K562 (cell line): ENCODE measurements at regions not wholly inside any gene's neighbourhood (a gene's known extent, or its start where the extent isn't known, plus 50 kb on each side); places are given as distances from the start of the nearest gene placed in this dataset.

Source experiments
- ATAC-seq: fragments of 200-7000 bp; cut with Tn5 transposase; 3 replicates; pipeline ENCODE4 v1.9.1; 2020; ENCODE audit warnings: moderate library complexity
- BruUV-seq: library from RNA; stranded (reverse); fragments of 400-500 nt; replicated peaks from 2 replicates; lab custom pipeline; 2021; lab: Mats Ljungman, UMichigan
- CTCF ChIA-PET: fragments of 300-600 bp; formaldehyde crosslinking; extraction: SDS; loops from one replicate; lab custom pipeline; 2021; ENCODE audit warnings: low intra/inter-chr PET ratio; lab: Yijun Ruan, JAX
- POLR2A ChIA-PET: fragments of 300-600, 350-650 bp; sonication (Branson Sonifier 250); formaldehyde crosslinking; extraction: SDS; loops from one replicate; lab custom pipeline; 2021; ENCODE audit warnings: antibody characterized with exemption, inconsistent platforms; lab: Yijun Ruan, JAX
- DNase-seq, 4 experiments: peaks; one replicate each; pipeline versions ENCODE4 v3.0.0 to v3.0.0-alpha.2; 2011 to 2018; ENCODE audit warnings: low spot score in 3 of 4, mixed read lengths in 3 of 4; ENCODE audit errors: extremely low read depth in 1 of 4
- FAIRE-seq: peaks from 2 replicates; lab custom pipeline; 2011; peaks lifted over from hg19 to GRCh38; lab: Jason Lieb, UNC
- H2AFZ ChIP-seq: 2 replicates; pipeline ENCODE4 v1.6.0; 2011; ENCODE audit warnings: low read depth, low read length, control low read depth, inconsistent platforms
- H3K27ac ChIP-seq: fragments of 200-600 bp; 3 replicates; pipeline ENCODE4 v1.8.0; 2011; ENCODE audit warnings: low read depth, mild to moderate bottlenecking, control low read depth, inconsistent platforms, low read length, moderate library complexity, mixed read lengths; ENCODE audit errors: extremely low read depth
- H3K27me3 ChIP-seq, 2 experiments: fragments of 300-600 bp in 1 of 2; 2 replicates in 1 of 2; 3 replicates in 1 of 2; pipeline versions ENCODE4 v1.6.0 to v1.8.0; 2011; ENCODE audit warnings: inconsistent platforms in 2 of 2, low read length in 2 of 2, mild to moderate bottlenecking in 1 of 2, mixed read lengths in 1 of 2, moderate library complexity in 1 of 2; ENCODE audit not compliant: control insufficient read depth in 2 of 2, insufficient read depth in 2 of 2
- H3K36me3 ChIP-seq: fragments of 300-600 bp; 3 replicates; pipeline ENCODE4 v1.8.0; 2011; ENCODE audit warnings: mild to moderate bottlenecking, low read length, inconsistent platforms; ENCODE audit not compliant: control insufficient read depth, insufficient read depth
- H3K4me1 ChIP-seq, 2 experiments: fragments of 200-600 bp in 1 of 2; replicated peaks in 1 of 2; 2 replicates in 1 of 2; 3 replicates in 1 of 2; pipeline versions ENCODE4 v1.5.1 to v1.8.0; 2011; ENCODE audit warnings: inconsistent platforms in 2 of 2, low read length in 2 of 2, mild to moderate bottlenecking in 1 of 2, mixed read lengths in 1 of 2, moderate library complexity in 1 of 2; ENCODE audit not compliant: control insufficient read depth in 2 of 2, insufficient read depth in 2 of 2
- H3K4me2 ChIP-seq: 2 replicates; pipeline ENCODE4 v1.6.1; 2011; ENCODE audit warnings: low read length, control low read depth, inconsistent platforms, mixed read lengths; ENCODE audit not compliant: insufficient read depth
- H3K4me3 ChIP-seq: fragments of 200-600 bp; sonication (generic), shearing (Covaris generic); 2 replicates; pipeline ENCODE4 v1.5.1; 2016; ENCODE audit warnings: control low read depth, inconsistent platforms
- H3K79me2 ChIP-seq: fragments of 200-600 bp; 3 replicates; pipeline ENCODE4 v1.8.0; 2011; ENCODE audit warnings: low read length, inconsistent platforms; ENCODE audit not compliant: control insufficient read depth, insufficient read depth
- H3K9ac ChIP-seq, 2 experiments: 2 replicates each; pipeline versions ENCODE4 v1.6.0 to v1.6.1; 2011; ENCODE audit warnings: low read depth in 2 of 2, low read length in 2 of 2, control low read depth in 1 of 2, inconsistent platforms in 1 of 2, mild to moderate bottlenecking in 1 of 2, mixed read lengths in 1 of 2; ENCODE audit not compliant: insufficient read depth in 1 of 2
- H3K9me1 ChIP-seq: one replicate; pipeline ENCODE4 v1.6.0; 2011; ENCODE audit warnings: inconsistent platforms, mild to moderate bottlenecking, low read length, moderate library complexity; ENCODE audit not compliant: control insufficient read depth, insufficient read depth
- H3K9me3 ChIP-seq: replicated peaks from 2 replicates; pipeline ENCODE4 v1.5.1; 2011; ENCODE audit warnings: low read depth, low read length, inconsistent platforms; ENCODE audit not compliant: control insufficient read depth, insufficient read depth
- H4K20me1 ChIP-seq: replicated peaks from 2 replicates; pipeline ENCODE4 v1.6.1; 2011; ENCODE audit warnings: low read length, inconsistent platforms, mixed read lengths; ENCODE audit not compliant: control insufficient read depth, insufficient read depth
- KLF13 ChIP-seq: fragments of 450-650 bp; IDR thresholded peaks from 2 replicates; pipeline ENCODE4 v1.6.1; 2016; ENCODE audit warnings: missing genetic modification characterization, low read depth, mild to moderate bottlenecking, missing compliant biosample characterization, moderate library complexity, borderline replicate concordance
- MEIS2 ChIP-seq: fragments of 450-650 bp; IDR thresholded peaks from 2 replicates; pipeline ENCODE4 v1.6.1; 2014; ENCODE audit warnings: mild to moderate bottlenecking; ENCODE audit not compliant: partially characterized antibody
- NEUROD1 ChIP-seq: fragments of 150-350 bp; IDR thresholded peaks from 2 replicates; pipeline ENCODE4 v1.6.1; 2014; ENCODE audit warnings: borderline replicate concordance, low read length, low read depth; ENCODE audit not compliant: partially characterized antibody
- PHF20 ChIP-seq: fragments of 450-650 bp; IDR thresholded peaks from 2 replicates; pipeline ENCODE4 v1.6.1; 2018; ENCODE audit not compliant: partially characterized antibody
- THAP12 ChIP-seq: fragments of 250-450 bp; sonication (Bioruptor Pico); IDR thresholded peaks from 2 replicates; pipeline ENCODE4 v1.9.0; 2021; ENCODE audit warnings: mild to moderate bottlenecking, inconsistent platforms
- ZBTB1 ChIP-seq: sonication (generic); formaldehyde crosslinking; IDR thresholded peaks from 2 replicates; pipeline ENCODE4 v1.8.1; 2023; ENCODE audit warnings: missing genetic modification reagents, low read depth, mild to moderate bottlenecking, borderline replicate concordance
- ZBTB7A ChIP-seq: IDR thresholded peaks from 2 replicates; pipeline ENCODE4 v1.6.1; 2011; ENCODE audit warnings: low read depth, mild to moderate bottlenecking, low read length, moderate library complexity, borderline replicate concordance; ENCODE audit not compliant: control insufficient read depth
- ZMIZ1 ChIP-seq, 2 experiments: fragments of 150-350 bp in 1 of 2; IDR thresholded peaks; 2 replicates each; pipeline ENCODE4 v1.6.1; 2012 to 2016; ENCODE audit warnings: low read depth in 2 of 2, low read length in 2 of 2, mild to moderate bottlenecking in 1 of 2, moderate library complexity in 1 of 2
- ZNF12 ChIP-seq: sonication (generic); formaldehyde crosslinking; IDR thresholded peaks from 2 replicates; pipeline ENCODE4 v1.4.0; 2020; ENCODE audit warnings: mild to moderate bottlenecking, missing genetic modification reagents
- ZNF695 ChIP-seq: fragments of 450-650 bp; formaldehyde crosslinking; IDR thresholded peaks from 2 replicates; pipeline ENCODE4 v1.4.0; 2020; ENCODE audit warnings: mild to moderate bottlenecking, moderate library complexity
- ZSCAN29 ChIP-seq: fragments of 450-650 bp; IDR thresholded peaks from 2 replicates; pipeline ENCODE4 v1.6.1; 2017
- WGBS: fragments of 100-300 bp; shearing (Covaris generic); methylation state at CpG from one replicate; pipeline ENCODE4 v1.1.6; 2016; ENCODE audit warnings: low coverage, mixed read lengths; ENCODE audit not compliant: insufficient coverage; ENCODE audit errors: missing lambda C conversion rate; 5-methylcytosine and 5-hydroxymethylcytosine counted together
- in situ Hi-C: fragments of 300-500 bp; cut with MboI; formaldehyde crosslinking; loops from 4 replicates; pipeline ENCODE4 v1.15.0; 2018; ENCODE audit warnings: inconsistent platforms, mixed read lengths
- intact Hi-C: fragments of 100-400 bp; cut with micrococcal nuclease; formaldehyde crosslinking; loops from 2 replicates; pipeline ENCODE4 v1.14.2; 2022

- Histone ChIP-seq H3K27ac (no peak overlapping the region), H4K20me1 (no peaks in the 10 kb centered on the region), H3K9me3 (no peaks in the 10 kb centered on the region), H2AFZ (no peak overlapping the region), H3K79me2 (no peaks in the 10 kb centered on the region)
- BruUV-seq, result no TSS peak
- in situ Hi-C loops, result no loop called here
- TF ChIP-seq PHF20, result no peak
- no peak for TF ChIP-seq ZNF695
- TF ChIP-seq ZMIZ1 (IDR thresholded peaks at IDR 0.05; ENCODE audit: low read depth in 2 of 2, low read length in 2 of 2), result no peak
- TF ChIP-seq MEIS2, result no peak
- TF ChIP-seq ZSCAN29, result no peak
- TF ChIP-seq NEUROD1, result no peak
- no peak for TF ChIP-seq ZBTB7A
- TF ChIP-seq ZNF12 (CRISPR knock-in tag), result no peak
- TF ChIP-seq KLF13 (tag), result no peak
- no peak for TF ChIP-seq ZBTB1 (CRISPR knock-in tag)
- no peak for TF ChIP-seq THAP12 (CRISPR knock-in tag)
- TF ChIP-seq, all 486 proteins: peak for 0
- Histone ChIP-seq H3K4me3 (no peak overlapping the region), H3K4me1 (no peaks in the 10 kb centered on the region), H3K4me2 (no peak overlapping the region), H3K9me1 (no peaks in the 10 kb centered on the region), H3K27me3 (peaks cover 3 to 27% of the 10 kb centered on the region in 2 experiments; a peak in 3 of 5 replicates), H3K9ac (no peak overlapping the region), H3K36me3 (no peaks in the 10 kb centered on the region)
- ChIA-PET POLR2A (interaction anchor here (0.8 to 1.1 kb wide), 2 partner anchors 11 to 28 kb away, joined by 3 to 4 read pairs; no protein-coding TSS in a partner anchor), CTCF (no interaction called here)
- WGBS, result 5% methylated on average over 8 of the region's 9 CpGs
- ATAC-seq (no peak), FAIRE-seq (no peak), DNase-seq (no peak)
- intact Hi-C loops, result no loop called here
These were observed 134.8 kb downstream of the OAT start for GRCh38 chr10:124283949-124284250.
